Heart left ventricle (tissue), 13 donors: ENCODE measurements at regions not wholly inside any gene's neighbourhood (a gene's known extent, or its start where the extent isn't known, plus 50 kb on each side); places are given as distances from the start of the nearest gene placed in this dataset.
"Not testable (repeated sequence)": the region's sequence is repeated elsewhere in the genome, so short reads cannot be mapped to it uniquely, and the experiment has no call there.

ENCODE experiments used
- POLR2A ChIP-seq, 2 donors: fragments of 450-650 bp; IDR thresholded peaks; one replicate each; pipeline ENCODE4 v1.6.1; 2017; ENCODE audit warnings: antibody characterized with exemption in 2 of 2, mild to moderate bottlenecking in 2 of 2, moderate library complexity in 2 of 2
- TF ChIP-seq, protein P1 (sequence below), 12 donors: fragments of 200-600 bp; sonication (generic) in 4 of 12; IDR thresholded peaks; one replicate each; pipeline versions ENCODE4 v1.5.0 to v1.8.0; 2018 to 2022; ENCODE audit warnings: antibody characterized with exemption in 12 of 12, mild to moderate bottlenecking in 5 of 12
- donor health status: ischemic (EF 13 %, LVEDD 7.1; RV severe dilation, severe dysfunction).
- donor health status: DM: no; HTN: yes; CAD: no.
- donor health status: DM: no; HTN: no; CAD: no.
- donor health status: ischemic (EF 25% LVEDD 6.9; RV normal size, moderate dysfunction).
- donor health status: ischemic (EF 25% LVEDD 5.7; RV mildly dilated, moderate dysfunction).
- donor health status: ischemic (EF 35%, LVEDD 5.7; RV mildly dilated, moderate dysfunction).
- donor health status: nonischemic (EF 11% LVEDD 7.7; RV severe dilation, severe dysfunction).
- donor health status: DM: yes; HTN: yes; CAD: no.
- donor health status: PGD.
- donor health status: ischemic (EF 29% LVEDD 5.4; RV normal size, mild dysfunction).
- donor health status: nonischemic (EF 23%, LVEDD 6.1; RV moderate dilation, normal function).

DNA sequence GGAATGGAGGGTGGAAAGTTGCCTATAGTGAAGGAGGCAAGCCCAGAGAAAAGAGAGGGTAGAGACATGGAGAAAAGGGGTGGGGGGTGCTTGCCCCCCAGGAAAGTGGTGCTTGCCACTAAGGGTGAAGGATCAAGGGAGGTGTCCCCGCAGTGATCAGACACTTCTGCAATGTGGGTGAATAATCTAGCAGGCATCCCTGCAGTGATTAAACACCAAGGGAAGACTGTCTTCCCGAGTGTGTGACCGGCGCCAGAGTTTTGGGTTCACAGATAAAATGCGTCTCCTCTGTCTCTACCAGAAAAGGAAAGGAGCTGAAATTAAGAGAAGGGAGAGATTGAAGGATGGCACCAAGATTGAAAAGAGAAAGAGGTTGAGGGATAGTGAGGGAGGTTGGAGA is 1076.9 kb downstream of the DNAJB9 start:
- not testable (repeated sequence) for TF ChIP-seq POLR2A (IDR thresholded peaks at IDR 0.05)
- TF ChIP-seq, protein P1, sequence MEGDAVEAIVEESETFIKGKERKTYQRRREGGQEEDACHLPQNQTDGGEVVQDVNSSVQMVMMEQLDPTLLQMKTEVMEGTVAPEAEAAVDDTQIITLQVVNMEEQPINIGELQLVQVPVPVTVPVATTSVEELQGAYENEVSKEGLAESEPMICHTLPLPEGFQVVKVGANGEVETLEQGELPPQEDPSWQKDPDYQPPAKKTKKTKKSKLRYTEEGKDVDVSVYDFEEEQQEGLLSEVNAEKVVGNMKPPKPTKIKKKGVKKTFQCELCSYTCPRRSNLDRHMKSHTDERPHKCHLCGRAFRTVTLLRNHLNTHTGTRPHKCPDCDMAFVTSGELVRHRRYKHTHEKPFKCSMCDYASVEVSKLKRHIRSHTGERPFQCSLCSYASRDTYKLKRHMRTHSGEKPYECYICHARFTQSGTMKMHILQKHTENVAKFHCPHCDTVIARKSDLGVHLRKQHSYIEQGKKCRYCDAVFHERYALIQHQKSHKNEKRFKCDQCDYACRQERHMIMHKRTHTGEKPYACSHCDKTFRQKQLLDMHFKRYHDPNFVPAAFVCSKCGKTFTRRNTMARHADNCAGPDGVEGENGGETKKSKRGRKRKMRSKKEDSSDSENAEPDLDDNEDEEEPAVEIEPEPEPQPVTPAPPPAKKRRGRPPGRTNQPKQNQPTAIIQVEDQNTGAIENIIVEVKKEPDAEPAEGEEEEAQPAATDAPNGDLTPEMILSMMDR (IDR thresholded peaks at IDR 0.05), result not testable (repeated sequence)
